Stimulated activated CD8-positive, alpha-beta memory T cell treated with anti-CD3 and anti-CD28 coated beads, Interleukin-4, amount 100 ng/mL, for 1 hour (primary cell): ENCODE measurements at regions not wholly inside any gene's neighbourhood (a gene's known extent, or its start where the extent isn't known, plus 50 kb on each side); places are given as distances from the start of the nearest gene placed in this dataset.

Source experiments
- DNase-seq, 2 donors: peaks; one replicate each; pipeline ENCODE4 v3.0.0-alpha.2; 2020; ENCODE audit warnings: low read depth in 2 of 2, low spot score in 1 of 2

DNA sequence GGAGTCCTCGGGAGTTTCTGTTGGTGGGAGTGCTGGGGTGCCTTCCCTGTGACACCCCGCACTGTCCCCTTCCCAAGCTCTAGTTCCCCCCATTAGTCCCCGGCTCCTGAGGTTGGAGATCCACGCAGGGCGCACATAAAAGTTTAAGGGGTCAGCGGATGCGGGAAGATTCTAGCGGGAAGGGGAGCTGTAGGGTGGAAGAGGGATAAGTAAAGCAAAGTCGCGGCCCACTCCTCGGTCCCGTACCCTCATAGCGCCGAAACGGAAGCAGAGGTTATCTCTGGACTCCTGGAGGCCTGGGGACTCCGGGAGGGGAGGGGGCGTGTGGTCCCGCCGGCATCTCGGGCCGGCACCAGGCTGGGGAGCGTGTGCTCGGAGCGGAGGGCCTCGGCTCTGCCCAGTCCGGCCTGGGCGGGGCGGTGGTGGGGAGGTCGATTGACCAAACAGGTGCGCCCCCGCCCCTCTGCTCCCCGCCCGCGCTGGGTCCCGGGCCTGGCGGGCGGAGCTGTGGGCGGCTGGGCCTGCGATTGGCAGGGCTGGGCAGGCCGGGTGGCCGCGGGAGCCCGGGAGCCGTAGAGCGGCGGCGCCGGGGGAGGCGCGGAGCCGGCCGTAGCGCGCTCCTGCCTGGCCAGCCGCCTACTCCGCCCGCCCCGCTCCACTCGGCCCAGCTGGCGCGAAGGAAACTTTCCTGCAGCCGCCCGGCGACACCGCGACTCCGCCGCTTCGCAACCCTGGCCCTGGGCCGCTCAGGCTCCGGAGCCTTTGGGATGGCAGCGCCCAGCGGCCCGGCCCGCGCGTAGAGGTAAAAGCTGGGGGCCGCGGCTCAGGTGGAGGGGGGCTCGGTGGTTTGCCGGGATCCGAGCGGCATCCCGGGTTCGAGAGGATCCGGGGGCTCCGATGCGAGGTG lies 52.2 kb upstream of the DAB2IP start:
- no peak for DNase-seq

DNA sequence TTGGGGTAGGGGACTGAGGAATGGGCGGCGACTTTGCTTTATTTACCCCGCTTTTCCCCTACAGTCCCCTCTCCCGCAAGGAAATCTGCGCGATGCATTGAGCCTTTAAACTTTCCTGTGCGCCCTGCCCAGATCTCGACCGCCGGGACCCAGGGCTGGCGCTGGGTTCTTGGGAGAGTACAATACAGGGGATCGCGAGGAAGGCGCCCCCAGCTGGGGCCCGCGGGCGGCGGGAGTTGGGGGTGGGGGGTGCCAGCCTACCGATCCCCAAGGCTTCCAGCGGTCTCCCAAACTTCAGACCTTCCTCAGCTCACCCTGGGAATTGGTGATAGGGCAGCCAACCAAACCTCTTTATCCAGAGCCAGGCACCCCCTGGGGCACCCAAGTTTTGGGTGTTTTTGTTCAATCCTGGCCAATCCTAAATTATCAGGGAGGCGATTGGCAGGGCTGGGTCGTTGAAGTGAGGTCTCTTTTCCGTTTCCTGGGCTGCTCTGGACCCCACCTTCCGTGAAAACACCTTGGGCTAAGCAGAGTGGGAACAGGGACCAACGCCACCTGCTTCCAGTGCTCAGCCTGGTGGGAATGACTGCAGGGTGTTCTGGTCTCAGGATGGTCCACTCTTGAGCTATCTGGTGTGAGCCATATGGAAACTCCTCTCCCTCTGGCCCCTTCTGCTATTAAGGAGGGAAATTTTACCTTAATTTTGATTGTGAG lies 51.4 kb upstream of the DAB2IP start:
- no peak for DNase-seq

DNA sequence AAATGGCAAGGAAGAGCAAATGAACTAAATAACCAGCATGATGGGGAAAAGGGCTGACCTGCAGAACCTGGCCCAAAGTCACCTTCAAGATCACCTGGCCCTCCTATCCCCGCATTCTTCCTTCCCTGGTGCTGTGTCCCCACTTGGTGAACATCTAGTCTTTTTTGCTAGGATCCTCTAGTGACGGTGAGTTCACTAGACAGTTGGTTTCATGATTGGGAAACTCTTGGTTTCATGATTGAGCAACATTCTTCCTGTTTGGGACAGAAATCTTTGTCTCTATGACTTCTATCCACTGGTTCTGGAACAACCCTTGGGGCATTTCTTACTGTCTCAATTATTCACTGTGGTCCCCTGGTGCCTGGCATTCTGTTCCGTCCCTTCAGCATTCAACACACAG lies 50.2 kb upstream of the DAB2IP start:
- no peak for DNase-seq
